CD4-positive, alpha-beta T cell treated with Interleukin-15 for 4 hours (primary cell): ENCODE measurements at regions not wholly inside any gene's neighbourhood (a gene's known extent, or its start where the extent isn't known, plus 50 kb on each side); places are given as distances from the start of the nearest gene placed in this dataset.
"Not testable (repeated sequence)": the region's sequence is repeated elsewhere in the genome, so short reads cannot be mapped to it uniquely, and the experiment has no call there.

Source experiments
- DNase-seq: peaks from one replicate; pipeline ENCODE4 v3.0.0-alpha.2; 2020; ENCODE audit warnings: low spot score

DNA sequence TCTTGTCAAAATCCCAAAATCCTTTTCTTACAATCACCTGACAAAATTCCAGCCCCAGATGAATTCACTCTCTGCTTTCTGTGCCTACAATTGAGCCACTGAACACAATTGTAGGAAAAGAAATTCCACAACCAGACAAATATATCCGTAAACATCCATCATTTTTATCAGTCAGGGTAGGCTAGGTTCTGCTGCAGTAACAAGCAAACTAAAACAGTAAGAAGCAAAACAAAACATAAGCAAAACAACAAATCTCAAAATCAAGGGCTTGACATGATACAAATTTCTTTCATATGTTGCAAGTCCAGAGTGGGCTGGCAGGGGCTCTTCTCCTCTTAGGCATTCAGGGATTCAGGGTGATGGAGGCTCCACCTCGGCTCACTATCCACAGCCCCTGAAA is 114.2 kb upstream of the MAN2A1 start:
- DNase-seq = no peak

DNA sequence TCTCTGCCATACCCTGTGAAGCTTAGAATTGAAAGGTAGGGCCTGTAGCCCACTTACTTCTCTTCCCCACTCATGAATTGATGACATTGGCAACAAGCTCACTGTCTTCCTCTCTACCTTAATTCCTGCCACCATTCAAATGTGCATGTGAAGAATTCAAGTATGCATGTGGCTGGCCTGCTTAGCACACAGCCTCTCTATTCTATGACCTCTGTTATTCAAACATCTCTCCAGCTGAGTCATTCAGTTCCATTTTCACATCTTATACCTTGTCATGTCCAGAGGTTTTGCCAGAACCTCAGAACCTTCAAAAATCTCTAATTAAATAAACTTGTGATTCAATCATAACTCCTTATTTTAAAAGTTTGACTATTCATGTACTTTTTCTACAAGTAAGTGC is 114.7 kb upstream of the MAN2A1 start:
- no peak for DNase-seq

DNA sequence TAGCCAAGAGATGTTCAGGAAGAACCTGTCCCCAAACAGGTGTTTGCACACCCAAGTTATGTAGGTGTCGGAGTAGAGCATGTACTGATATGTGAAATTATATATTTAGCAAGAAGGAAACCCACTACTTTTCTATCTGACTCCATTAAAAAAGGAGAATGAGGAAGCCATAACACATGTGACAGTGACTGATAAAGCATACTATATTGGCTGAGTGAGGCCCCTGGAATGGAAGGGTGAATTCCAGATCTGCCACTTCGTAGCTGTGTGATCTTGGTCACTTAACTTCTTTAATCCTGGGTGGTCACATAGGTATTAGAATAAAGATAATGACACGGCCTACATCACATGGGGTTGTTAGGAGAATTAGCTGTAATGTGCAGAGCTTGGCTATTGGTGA is 116.0 kb upstream of the MAN2A1 start:
- no peak for DNase-seq

DNA sequence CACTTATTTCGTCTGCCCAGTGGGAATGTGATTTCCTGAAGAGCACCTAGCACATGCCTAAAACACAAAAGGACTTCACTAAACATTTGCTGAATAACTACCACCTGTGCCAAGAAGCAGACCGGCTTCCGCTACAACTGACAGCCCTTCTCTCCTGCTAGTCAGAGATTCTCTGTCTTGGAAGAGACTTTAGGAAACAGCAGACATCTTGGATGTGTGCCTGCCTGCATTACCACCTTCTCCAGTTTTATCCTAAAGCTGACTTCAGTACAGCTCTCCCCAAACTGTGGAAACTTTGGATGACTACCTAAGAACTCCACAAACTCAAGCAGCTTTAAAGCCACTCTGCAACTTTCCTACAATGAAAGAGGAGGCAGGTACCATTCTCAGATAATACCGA is 116.5 kb upstream of the MAN2A1 start:
- no peak for DNase-seq

DNA sequence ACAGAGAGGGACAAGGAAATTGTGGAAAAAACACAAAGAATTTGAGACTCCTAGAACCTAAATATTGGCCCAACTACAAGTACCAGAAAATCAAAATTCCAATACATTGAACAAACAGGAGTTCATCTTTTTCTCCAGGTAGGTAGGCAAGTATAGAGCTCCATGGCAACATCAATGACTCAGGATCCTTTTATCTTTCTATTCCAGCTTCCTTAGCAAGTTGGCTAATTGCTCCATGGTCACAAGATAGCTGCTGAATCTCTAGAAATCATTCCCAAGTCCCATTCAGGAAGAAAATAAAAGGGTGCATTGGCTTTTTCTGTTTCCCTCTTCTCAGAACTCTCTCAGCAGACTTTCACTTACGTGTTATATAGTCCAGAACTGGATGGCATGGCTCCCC is 117.9 kb upstream of the MAN2A1 start:
- no peak for DNase-seq

DNA sequence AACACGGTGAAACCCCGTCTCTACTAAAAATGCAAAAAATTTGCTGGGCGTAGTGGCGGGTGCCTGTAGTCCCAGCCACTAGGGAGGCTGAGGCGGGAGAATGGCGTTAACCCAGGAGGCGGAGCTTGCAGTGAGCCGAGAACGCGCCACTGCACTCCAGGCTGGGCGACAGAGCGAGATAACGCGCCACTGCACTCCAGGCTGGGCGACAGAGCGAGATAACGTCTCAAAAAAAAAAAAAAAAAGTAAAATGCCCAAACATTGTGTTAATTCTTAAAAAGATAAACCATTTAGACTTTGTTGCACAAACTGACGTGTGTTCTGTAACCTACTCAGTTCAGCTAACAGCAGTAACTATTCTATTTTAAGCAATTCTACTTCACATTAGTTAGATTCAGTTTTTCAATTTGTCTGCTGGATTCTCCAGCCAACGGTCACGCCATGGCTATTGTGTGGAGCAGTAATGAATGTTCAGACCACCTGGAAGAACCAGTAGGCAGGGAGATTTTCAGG is 119.3 kb upstream of the MAN2A1 start:
- DNase-seq = no peak

DNA sequence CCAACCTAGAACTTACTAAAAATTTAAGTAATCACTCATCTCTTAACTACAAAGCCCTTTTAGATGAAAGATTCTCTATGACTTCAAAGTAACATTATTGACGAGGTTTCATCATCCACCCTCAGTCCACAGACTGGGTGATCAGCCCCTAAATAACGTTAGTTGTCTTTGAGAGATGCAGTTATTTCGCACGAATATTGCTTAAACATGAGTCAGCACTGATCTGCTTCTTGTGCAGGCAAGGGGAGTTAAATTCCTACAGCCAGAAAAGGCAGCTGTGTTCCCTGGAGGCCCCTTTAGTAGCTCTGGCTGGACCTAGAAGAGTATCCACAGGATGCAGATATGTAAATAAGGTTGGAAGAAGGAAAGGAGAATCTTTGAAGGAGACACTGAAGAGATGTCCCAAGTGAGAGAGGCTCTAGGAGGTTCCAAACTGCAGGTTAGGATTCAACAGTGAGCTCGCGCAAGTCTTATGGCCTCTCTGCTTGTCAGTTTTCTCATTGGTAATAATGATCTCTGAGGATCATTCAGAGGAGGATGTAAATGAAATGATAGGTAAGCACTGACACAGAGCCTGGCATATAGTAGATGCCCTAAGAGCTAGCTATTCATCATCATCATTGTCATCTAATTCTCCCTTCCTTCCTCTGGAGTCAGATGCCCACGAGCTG is 122.2 kb upstream of the MAN2A1 start:
- no peak for DNase-seq

DNA sequence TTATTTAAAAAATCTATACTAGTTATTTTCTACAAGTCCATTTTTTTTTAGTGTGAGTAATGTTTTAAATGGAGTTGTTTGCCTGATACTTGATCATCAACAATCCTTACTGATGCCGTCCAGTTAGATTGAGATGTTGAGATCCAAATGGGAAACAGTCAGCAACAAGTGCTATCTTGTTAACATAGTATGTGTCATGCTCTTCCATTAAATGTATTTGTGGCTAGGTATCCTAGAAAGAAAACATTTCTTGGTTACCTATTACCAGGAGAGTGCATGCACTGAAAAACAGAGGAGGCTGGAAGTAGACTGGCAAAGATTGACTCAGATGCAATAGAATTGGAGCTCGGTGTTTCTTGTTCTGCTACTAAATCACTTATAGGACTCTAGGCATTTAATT is 123.4 kb upstream of the MAN2A1 start:
- no peak for DNase-seq

DNA sequence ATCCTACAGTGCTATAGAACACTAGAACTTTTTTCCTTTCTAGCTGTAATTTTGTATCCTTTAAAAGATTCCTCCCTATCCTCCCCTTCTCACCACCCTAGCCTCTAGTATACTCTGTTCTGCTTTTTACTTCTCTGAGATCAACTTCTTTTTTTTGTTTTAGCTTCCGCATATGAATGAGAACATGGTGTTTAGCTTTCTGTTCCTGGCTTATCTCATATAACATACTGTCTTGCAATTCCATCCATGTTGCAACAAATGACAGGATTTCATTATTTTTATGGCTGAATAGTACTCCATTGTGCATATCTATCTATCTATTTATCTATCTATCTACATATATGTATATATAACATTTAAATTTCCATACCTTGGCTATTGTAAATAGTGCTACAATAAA is 126.0 kb upstream of the MAN2A1 start:
- no peak for DNase-seq

DNA sequence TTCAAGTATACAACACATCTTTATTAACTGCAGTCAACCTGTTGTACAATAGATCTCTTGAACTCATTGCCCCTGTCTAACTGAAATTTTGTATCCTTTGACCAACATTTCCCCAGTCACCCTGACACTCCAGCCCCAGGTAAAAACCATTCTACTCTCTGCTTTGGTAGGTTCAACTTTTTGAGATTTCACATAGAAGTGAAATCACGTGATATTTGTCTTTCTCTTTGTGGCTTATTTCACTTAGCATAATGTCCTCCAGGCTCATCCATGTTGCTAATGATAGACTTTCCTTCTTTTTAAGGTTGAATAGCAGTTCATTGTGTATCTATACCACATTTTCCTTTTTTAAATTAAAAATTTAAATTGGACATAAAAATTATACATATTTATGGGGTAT is 126.5 kb upstream of the MAN2A1 start:
- no peak for DNase-seq

DNA sequence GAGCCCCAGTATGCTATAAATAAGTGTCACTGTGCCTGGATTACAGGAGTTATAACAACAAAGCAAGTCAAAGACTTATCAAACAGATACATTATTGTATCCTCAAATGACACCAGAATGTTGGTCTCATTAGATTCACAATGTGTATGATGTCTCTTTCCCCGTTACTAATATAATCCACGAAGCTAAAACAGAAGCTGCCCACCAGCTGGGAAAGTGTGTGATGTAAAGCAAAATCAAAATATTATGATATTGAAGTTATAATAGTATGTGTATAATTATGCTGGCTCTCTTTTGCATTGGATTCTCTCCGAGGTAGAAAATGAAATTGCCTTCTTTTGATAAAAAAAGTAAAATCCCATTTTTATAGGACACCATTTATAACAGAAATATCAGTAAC is 127.3 kb upstream of the MAN2A1 start:
- DNase-seq = no peak

DNA sequence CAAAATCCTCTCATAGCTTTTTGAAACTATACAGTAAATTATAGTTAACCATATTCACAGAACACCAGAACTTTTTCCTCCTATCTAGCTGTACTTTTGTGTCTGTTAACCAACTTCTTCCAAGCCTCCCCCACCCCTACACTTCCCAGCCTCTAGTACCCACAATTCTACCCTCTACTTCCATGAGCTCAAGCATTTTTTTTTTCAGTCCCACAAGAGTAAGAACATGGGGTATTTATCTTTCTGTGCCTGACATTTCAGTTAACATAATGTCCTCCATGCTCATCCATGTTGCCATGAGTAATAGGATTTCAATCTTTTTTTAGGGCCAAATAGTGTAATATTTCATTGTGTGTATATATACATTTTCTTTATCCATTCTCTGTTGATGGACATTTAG is 128.3 kb upstream of the MAN2A1 start:
- DNase-seq = no peak

DNA sequence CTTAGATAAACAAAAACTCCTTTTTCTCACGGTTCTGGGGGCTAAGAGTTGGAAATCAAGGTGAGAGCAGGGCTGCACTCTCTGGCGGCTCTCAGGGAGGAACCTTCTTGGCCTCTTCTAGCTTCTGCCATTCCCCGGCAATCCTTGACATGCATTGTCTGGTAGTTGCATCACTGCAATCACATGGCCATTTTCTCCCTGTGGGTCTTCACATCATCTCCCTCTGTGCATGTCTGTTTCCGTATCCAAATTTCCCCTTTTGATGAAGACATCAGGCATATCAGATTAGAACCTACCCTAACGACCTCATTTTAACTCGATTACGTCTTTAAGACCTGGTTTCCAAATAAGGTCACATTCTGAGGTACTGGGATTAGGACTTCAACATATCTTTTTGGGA is 129.2 kb upstream of the MAN2A1 start:
- no peak for DNase-seq

DNA sequence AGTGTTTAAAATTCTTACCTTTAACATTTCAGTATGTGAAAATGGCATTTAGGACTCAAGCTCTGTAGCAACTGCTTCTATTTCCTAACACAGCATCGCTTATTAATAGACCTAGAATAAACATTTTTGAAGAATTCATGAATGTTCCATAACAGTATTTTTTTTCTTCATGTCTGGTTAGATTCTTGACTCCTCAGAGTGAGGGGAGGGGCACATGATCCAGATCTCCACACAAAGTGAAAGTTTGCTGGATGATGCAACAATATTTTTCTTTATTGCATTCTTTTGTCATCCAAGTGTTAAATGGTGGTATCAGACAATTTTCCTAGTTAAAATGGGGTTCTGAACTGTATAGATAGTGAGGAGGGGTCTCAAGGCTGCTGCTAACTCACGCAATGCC is 130.8 kb upstream of the MAN2A1 start:
- DNase-seq = no peak

DNA sequence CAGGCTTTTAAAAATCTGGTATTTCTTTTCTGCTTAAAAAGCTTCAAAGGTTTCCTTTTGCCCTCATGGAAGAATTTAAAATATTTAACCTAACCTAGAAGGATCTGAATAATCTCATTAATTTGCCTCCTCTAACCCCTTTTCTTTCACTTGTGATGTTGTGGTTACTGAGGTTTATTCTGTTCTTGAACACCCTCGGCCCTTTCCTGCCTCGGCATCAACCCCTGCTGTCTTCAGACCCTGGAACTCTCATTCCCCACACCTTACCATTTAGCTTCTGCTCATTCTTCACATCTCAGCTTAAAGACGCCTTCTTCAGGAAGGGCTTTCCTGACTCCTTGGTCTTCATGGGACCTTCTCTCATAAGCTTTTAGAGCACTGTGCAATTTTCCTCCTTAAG is 131.4 kb upstream of the MAN2A1 start:
- DNase-seq = no peak

DNA sequence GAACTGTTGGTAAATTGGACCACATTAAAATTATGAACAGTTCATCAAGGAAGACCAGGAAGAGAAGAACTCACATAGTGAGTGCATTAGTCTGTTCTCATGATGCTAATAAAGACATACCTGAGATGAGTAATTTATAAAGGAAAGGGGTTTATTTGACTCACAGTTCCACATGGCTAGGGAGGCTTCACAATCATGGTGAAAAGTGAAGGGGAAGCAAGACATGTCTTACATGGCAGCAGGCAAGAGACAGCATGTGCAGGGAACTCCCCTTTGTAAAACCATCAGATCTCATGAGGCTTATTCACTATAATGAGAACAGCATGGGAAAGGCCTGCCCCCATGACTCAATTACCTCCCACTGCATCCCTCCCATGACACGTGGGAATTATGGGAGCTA is 135.9 kb upstream of the MAN2A1 start:
- no peak for DNase-seq

DNA sequence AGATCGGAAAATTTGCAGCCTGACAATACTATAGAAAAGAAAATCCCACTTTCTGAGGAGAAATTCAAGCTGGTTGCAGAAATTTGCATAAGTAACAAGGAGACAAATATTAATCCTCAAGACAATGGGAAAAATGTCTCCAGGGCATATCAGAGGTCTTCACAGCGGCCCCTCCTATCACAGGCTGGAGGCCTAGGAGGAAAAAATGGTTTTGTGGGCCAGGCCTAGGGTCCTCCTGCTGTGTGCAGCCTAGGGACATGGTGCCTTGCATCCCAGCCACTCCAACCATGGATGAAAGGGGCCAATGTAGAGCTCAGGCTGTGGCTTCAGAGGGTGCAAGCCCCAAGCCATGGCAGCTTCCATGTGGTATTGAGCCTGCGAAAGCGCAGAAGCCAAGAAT is 138.5 kb upstream of the MAN2A1 start:
- not testable (repeated sequence) for DNase-seq

DNA sequence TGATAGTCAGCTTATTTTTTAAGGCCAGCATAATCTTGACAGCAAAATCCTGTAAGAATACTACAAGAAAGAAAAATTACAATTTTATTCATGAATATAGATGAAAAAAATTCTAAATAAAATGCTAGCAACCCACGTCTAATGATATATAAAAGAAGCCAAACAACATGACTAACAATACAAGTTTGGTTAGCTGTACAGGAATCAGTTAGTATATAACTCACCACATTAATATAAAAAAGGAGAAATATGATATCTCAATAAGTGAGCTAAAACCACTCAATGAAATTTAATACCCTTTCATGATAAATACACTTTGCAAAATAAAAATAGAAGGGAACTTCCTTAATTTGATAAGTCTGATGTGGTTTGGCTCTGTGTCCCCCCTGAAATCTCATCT is 139.7 kb upstream of the MAN2A1 start:
- no peak for DNase-seq

DNA sequence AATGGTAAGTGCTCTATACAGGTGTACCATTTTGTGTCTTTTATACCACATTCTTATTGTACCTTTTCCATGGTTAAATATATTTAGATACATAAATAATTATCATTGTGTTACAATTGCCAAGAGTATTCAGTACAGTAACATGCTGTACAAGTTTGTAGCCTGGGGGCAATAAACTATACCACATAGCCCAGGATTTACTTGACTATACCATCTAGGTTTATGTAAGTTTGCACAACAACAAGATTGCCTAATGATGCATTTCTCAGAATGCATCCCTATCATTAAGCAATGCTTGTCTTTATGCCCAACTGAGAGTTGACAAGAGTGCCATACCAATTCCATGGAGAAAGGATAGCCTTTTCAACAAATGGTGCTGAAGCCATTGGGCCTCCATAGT is 136.7 kb upstream of the PJA2 start:
- DNase-seq = no peak

DNA sequence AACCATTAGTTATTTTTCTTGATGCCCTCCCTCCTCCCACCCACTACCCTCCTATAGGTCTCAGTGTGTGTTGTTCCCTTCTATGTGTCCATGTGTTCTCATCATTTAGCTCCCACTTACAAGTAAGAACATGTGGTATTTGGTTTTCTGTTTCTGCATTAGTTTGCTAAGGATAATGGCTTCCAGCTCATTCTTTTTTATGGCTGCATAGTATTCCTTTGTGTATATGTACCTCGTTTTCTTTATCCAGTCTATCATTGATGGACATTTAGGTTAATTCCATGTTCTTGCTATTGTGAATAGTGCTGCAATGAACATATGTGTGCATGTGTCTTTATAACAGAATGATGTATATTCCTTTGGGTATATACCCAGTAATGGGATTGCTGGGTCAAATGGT is 135.1 kb upstream of the PJA2 start:
- not testable (repeated sequence) for DNase-seq

DNA sequence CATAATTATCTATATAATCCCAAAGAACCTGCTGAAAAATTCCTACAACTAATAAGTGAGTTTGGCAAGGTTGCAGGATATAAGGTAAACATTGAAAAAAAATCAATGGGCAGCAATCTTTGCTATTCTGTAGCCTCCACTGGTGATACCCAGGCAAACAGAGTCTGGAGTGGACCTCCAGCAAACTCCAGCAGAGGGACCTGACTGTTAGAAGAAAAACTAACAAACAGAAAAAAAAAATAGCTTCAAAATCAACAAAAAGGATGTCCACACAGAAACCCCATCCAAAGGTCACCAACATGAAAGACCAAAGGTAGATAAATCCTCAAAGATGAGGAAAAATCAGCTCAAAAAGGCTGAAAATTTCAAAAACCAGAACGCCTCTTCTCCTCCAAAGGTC is 128.9 kb upstream of the PJA2 start:
- DNase-seq = not testable (repeated sequence)

DNA sequence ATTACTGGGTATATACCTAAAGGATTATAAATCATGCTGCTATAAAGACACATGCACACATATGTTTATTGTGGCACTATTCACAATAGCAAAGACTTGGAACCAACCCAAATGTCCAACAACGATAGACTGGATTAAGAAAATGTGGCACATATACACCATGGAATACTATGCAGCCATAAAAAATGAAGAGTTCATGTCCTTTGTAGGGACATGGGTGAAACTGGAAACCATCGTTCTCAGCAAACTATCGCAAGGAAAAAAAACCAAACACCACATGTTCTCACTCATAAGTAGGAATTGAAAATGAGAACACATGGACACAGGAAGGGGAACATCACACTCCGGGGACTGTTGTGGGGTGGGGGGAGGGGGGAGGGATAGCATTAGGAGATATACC is 125.3 kb upstream of the PJA2 start:
- not testable (repeated sequence) for DNase-seq

DNA sequence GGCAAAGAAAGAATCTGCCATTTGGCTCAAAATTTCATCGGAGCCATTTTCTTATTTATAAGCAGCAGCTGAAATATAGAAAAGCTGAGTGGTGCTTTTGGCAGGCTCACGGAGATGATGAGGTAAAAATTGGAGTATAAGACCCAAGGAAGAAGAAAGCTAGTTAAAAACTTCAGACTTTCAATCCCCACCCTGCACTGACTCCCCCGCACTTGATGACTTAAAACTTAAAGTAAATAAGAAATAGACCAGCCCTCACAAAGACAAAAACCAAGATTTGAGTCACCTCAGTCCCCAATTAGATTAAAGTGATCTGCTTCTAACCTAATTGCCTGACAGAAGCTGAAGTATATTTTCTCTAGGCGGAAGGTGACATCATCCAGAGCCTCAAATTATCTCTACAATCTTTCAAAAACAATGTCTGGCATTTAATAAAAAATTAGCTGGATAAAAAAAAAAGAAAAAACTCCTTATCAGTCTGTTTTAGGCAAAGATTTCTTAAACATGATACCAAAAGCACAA is 124.0 kb upstream of the PJA2 start:
- DNase-seq = no peak

DNA sequence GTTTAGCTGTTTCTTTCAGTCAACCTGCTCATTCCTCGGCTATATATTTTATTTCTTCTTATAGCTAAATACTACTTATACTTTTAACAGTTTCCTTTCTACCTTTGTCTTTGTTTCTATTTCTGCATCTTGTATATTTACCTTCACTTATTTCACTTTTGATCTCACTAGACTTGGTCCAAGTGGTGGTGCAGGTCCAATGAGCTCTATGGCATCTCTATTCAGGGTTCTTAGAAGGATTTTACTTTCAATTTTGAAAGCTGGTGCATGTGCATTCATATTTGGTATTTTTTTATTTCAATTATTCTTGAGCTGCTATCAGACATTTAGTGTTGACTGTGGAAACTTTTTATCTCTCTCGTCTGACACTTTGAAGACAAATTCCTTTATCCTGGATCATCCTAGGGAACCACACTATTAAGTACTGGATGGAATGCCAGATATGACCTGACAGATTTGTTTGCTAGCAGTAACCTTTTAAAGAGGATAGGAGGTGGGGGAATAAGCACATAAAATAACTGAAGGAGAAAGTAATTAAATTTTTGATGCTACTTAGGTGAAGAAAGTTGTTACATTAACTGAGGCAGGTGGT is 123.1 kb upstream of the PJA2 start:
- DNase-seq = no peak
